ENCODE measurements at regions not wholly inside any gene's neighbourhood (a gene's known extent, or its start where the extent isn't known, plus 50 kb on each side); places are given as distances from the start of the nearest gene placed in this dataset.

DNA sequence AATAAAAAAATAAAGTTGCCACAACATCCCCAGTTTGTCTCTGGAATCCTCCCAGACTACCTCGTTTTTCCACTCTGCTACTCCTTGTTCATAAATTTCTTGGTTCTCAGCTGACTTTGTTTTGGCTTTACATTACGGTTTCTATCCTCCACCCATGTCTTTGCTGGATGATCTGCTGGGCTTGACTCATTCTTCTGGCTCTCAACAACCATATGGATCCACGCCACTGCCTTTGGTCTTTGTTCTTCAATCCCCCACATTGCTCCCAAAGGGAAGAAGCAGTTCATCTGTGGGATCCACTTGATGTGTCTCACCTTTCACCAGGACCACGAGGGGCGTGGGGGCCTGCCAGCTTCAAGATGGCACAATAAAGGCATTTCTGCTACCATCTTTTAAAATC lies 67.1 kb upstream of the NBL1 start:
- TF ChIP-seq, protein P1, sequence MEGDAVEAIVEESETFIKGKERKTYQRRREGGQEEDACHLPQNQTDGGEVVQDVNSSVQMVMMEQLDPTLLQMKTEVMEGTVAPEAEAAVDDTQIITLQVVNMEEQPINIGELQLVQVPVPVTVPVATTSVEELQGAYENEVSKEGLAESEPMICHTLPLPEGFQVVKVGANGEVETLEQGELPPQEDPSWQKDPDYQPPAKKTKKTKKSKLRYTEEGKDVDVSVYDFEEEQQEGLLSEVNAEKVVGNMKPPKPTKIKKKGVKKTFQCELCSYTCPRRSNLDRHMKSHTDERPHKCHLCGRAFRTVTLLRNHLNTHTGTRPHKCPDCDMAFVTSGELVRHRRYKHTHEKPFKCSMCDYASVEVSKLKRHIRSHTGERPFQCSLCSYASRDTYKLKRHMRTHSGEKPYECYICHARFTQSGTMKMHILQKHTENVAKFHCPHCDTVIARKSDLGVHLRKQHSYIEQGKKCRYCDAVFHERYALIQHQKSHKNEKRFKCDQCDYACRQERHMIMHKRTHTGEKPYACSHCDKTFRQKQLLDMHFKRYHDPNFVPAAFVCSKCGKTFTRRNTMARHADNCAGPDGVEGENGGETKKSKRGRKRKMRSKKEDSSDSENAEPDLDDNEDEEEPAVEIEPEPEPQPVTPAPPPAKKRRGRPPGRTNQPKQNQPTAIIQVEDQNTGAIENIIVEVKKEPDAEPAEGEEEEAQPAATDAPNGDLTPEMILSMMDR (IDR thresholded peaks at IDR 0.05; ENCODE audit: insufficient read depth, low read depth, low read length) = no peak
- TF ChIP-seq EZH2 (IDR thresholded peaks at IDR 0.05; ENCODE audit: insufficient read depth, low read length) = no peak
